ENCODE measurements at regions not wholly inside any gene's neighbourhood (a gene's known extent, or its start where the extent isn't known, plus 50 kb on each side); places are given as distances from the start of the nearest gene placed in this dataset.

GRCh38 chr10:57218382-57218781, 857.3 kb upstream of the ZWINT start:
- TF ChIP-seq EZH2phosphoT487 (IDR thresholded peaks at IDR 0.05; ENCODE audit: borderline replicate concordance, low read depth, low read length) = no peak
- TF ChIP-seq CTCF (conservative IDR thresholded peaks at IDR 0.05; ENCODE audit: low read length) = no peak
- H3K27ac ChIP-seq (ENCODE audit: low read depth, low read length, poor library complexity, severe bottlenecking) = no peak overlapping the region
- H2AFZ ChIP-seq (ENCODE audit: low read length) = no peak overlapping the region
- BruUV-seq (replicated peaks) = no TSS peak
- intact Hi-C loops (cut with micrococcal nuclease; ENCODE audit: unreplicated experiment) = no loop called here
- DNase-seq (ENCODE audit: low spot score) = no peak
- H3K9me2 ChIP-seq (ENCODE audit: insufficient read depth, low read length) = no peaks in the 10 kb centered on the region
- H3K4me3 ChIP-seq (ENCODE audit: low read depth, low read length, poor library complexity, severe bottlenecking) = no peak overlapping the region
- H3K9me3 ChIP-seq (ENCODE audit: low read length) = no peaks in the 10 kb centered on the region
- H4K20me1 ChIP-seq (ENCODE audit: insufficient read depth, low read length) = no peaks in the 10 kb centered on the region
- H3K79me2 ChIP-seq (ENCODE audit: insufficient read depth, low read depth, low read length) = no peaks in the 10 kb centered on the region
- no peaks in the 10 kb centered on the region for H3K4me1 ChIP-seq (ENCODE audit: insufficient read depth, low read length, poor library complexity, severe bottlenecking)
- POLR2A ChIA-PET = interaction anchor here (0.5 to 1.1 kb wide), 5 partner anchors 10 to 1956 kb away, joined by 3 to 4 read pairs (median 4); no protein-coding TSS in a partner anchor
- H3K4me2 ChIP-seq (ENCODE audit: low read length) = no peak overlapping the region
- CTCF ChIA-PET (ENCODE audit: unreplicated experiment) = no interaction called here
- H3K36me3 ChIP-seq (ENCODE audit: insufficient read depth, low read length) = no peaks in the 10 kb centered on the region

- intact Hi-C loops (cut with micrococcal nuclease; ENCODE audit: unreplicated experiment) = no loop called here
- Histone ChIP-seq H3K4me2 (ENCODE audit: low read length) (no peak overlapping the region), H3K4me3 (ENCODE audit: low read depth, low read length, poor library complexity, severe bottlenecking) (no peak overlapping the region), H3K27ac (ENCODE audit: low read depth, low read length, poor library complexity, severe bottlenecking) (no peak overlapping the region), H3K79me2 (ENCODE audit: insufficient read depth, low read depth, low read length) (no peaks in the 10 kb centered on the region), H2AFZ (ENCODE audit: low read length) (no peak overlapping the region), H3K9me3 (ENCODE audit: low read length) (no peaks in the 10 kb centered on the region; the same call in 1 of the 2 replicates), H4K20me1 (ENCODE audit: insufficient read depth, low read length) (no peaks in the 10 kb centered on the region), H3K36me3 (ENCODE audit: insufficient read depth, low read length) (no peaks in the 10 kb centered on the region), H3K9me2 (ENCODE audit: insufficient read depth, low read length) (no peaks in the 10 kb centered on the region), H3K4me1 (ENCODE audit: insufficient read depth, low read length, poor library complexity, severe bottlenecking) (no peaks in the 10 kb centered on the region)
- POLR2A ChIA-PET = interaction anchor here (0.6 to 1.3 kb wide), 3 partner anchors 9 to 1384 kb away, joined by 3 to 5 read pairs (median 4); no protein-coding TSS in a partner anchor
- no TSS peak for BruUV-seq (replicated peaks)
- TF ChIP-seq CTCF (conservative IDR thresholded peaks at IDR 0.05; ENCODE audit: low read length) = no peak
- no peak for TF ChIP-seq EZH2phosphoT487 (IDR thresholded peaks at IDR 0.05; ENCODE audit: borderline replicate concordance, low read depth, low read length)
- CTCF ChIA-PET (ENCODE audit: unreplicated experiment) = no interaction called here
- no peak for DNase-seq (ENCODE audit: low spot score)
These were observed 841.3 kb upstream of the ZWINT start for GRCh38 chr10:57202356-57202755.

- H3K4me2 ChIP-seq (ENCODE audit: low read length) = no peak overlapping the region
- DNase-seq (ENCODE audit: low spot score) = no peak
- BruUV-seq (replicated peaks) = no TSS peak
- H3K36me3 ChIP-seq (ENCODE audit: insufficient read depth, low read length) = no peaks in the 10 kb centered on the region
- CTCF ChIA-PET (ENCODE audit: unreplicated experiment) = no interaction called here
- intact Hi-C loops (cut with micrococcal nuclease; ENCODE audit: unreplicated experiment) = no loop called here
- no peak overlapping the region for H3K27ac ChIP-seq (ENCODE audit: low read depth, low read length, poor library complexity, severe bottlenecking)
- no peak overlapping the region for H2AFZ ChIP-seq (ENCODE audit: low read length)
- no peak overlapping the region for H3K4me3 ChIP-seq (ENCODE audit: low read depth, low read length, poor library complexity, severe bottlenecking)
- H4K20me1 ChIP-seq (ENCODE audit: insufficient read depth, low read length) = no peaks in the 10 kb centered on the region; the same call in 1 of the 2 replicates
- H3K79me2 ChIP-seq (ENCODE audit: insufficient read depth, low read depth, low read length) = no peaks in the 10 kb centered on the region
- no peaks in the 10 kb centered on the region for H3K4me1 ChIP-seq (ENCODE audit: insufficient read depth, low read length, poor library complexity, severe bottlenecking)
- H3K9me2 ChIP-seq (ENCODE audit: insufficient read depth, low read length) = no peaks in the 10 kb centered on the region
- POLR2A ChIA-PET = interaction anchor here (0.7 kb wide), 1 partner anchor 29 kb away, joined by 3 read pairs; no protein-coding TSS in a partner anchor
- no peaks in the 10 kb centered on the region for H3K9me3 ChIP-seq (ENCODE audit: low read length)
- TF ChIP-seq EZH2phosphoT487 (IDR thresholded peaks at IDR 0.05; ENCODE audit: borderline replicate concordance, low read depth, low read length) (no peak), CTCF (conservative IDR thresholded peaks at IDR 0.05; ENCODE audit: low read length) (no peak)
These were observed 827.8 kb upstream of the ZWINT start for GRCh38 chr10:57188846-57189245.
